ENCODE measurements at regions not wholly inside any gene's neighbourhood (a gene's known extent, or its start where the extent isn't known, plus 50 kb on each side); places are given as distances from the start of the nearest gene placed in this dataset.

- no peak for DNase-seq
Observed at GRCh38 chr13:31049083-31049482, 112.6 kb downstream of the HSPH1 start.

GRCh38 chr13:31048521-31048920 is 113.2 kb downstream of the HSPH1 start:
- DNase-seq: peak; percentile 45

GRCh38 chr13:31046711-31047279 is 114.3 kb downstream of the TEX26 start:
- DNase-seq: no peak

GRCh38 chr13:31045286-31046081 is 113.0 kb downstream of the TEX26 start:
- peak; percentile 96 for DNase-seq

- DNase-seq: peak; percentile 91
Observed at GRCh38 chr13:31044364-31045285, 112.2 kb downstream of the TEX26 start.

- peak; percentile 24 for DNase-seq
Observed at GRCh38 chr13:31043957-31044356, 111.5 kb downstream of the TEX26 start.

GRCh38 chr13:31042481-31043165 is 110.2 kb downstream of the TEX26 start:
- no peak for DNase-seq

GRCh38 chr13:31042049-31042448 is 109.6 kb downstream of the TEX26 start:
- no peak for DNase-seq

- DNase-seq: no peak
Observed at GRCh38 chr13:31038834-31039552, 106.5 kb downstream of the TEX26 start.

- DNase-seq: no peak
Observed at GRCh38 chr13:31037874-31038500, 105.5 kb downstream of the TEX26 start.

- DNase-seq: no peak
Observed at GRCh38 chr13:31036731-31037695, 104.6 kb downstream of the TEX26 start.

GRCh38 chr13:31035185-31035965 is 102.9 kb downstream of the TEX26 start:
- no peak for DNase-seq

GRCh38 chr13:31032528-31033113 is 100.2 kb downstream of the TEX26 start:
- DNase-seq: no peak

- DNase-seq: no peak
Observed at GRCh38 chr13:31031482-31031881, 99.0 kb downstream of the TEX26 start.

GRCh38 chr13:31029102-31029501 is 96.6 kb downstream of the TEX26 start:
- no peak for DNase-seq

GRCh38 chr13:31027136-31027535 is 94.7 kb downstream of the TEX26 start:
- no peak for DNase-seq
